DMS 273 (cell line): ENCODE measurements at regions not wholly inside any gene's neighbourhood (a gene's known extent, or its start where the extent isn't known, plus 50 kb on each side); places are given as distances from the start of the nearest gene placed in this dataset.
"Not testable (repeated sequence)": the region's sequence is repeated elsewhere in the genome, so short reads cannot be mapped to it uniquely, and the experiment has no call there.

Source experiments
- DNase-seq: peaks from one replicate; lab custom pipeline; 2025; ENCODE audit not compliant: unreplicated experiment; lab: John Stamatoyannopoulos, UW

GRCh38 chr14:89743828-89744227 lies 210.7 kb downstream of the EFCAB11 start:
- no peak for DNase-seq

- DNase-seq: no peak
Measured at GRCh38 chr14:89740241-89740640, 214.3 kb downstream of the EFCAB11 start.

- DNase-seq: no peak
Measured at GRCh38 chr14:89736881-89737280, 217.6 kb downstream of the EFCAB11 start.

- no peak for DNase-seq
Measured at GRCh38 chr14:89731396-89731933, 223.1 kb downstream of the EFCAB11 start.

- no peak for DNase-seq
Measured at GRCh38 chr14:89730687-89731086, 223.8 kb downstream of the EFCAB11 start.

- no peak for DNase-seq
Measured at GRCh38 chr14:89728964-89729363, 225.6 kb downstream of the EFCAB11 start.

- DNase-seq: not testable (repeated sequence)
Measured at GRCh38 chr14:89726226-89726625, 228.3 kb downstream of the EFCAB11 start.

- no peak for DNase-seq
Measured at GRCh38 chr14:89724628-89724960, 229.9 kb downstream of the EFCAB11 start.

- no peak for DNase-seq
Measured at GRCh38 chr14:89723930-89724627, 230.5 kb downstream of the EFCAB11 start.

GRCh38 chr14:89721956-89722355 lies 232.6 kb downstream of the EFCAB11 start:
- DNase-seq: peak; percentile 7

GRCh38 chr14:89720741-89721729 lies 233.5 kb downstream of the EFCAB11 start:
- DNase-seq: no peak

GRCh38 chr14:89720076-89720687 lies 234.3 kb downstream of the EFCAB11 start:
- DNase-seq: no peak

GRCh38 chr14:89719366-89720075 lies 235.0 kb downstream of the EFCAB11 start:
- DNase-seq: no peak

- DNase-seq: no peak
Measured at GRCh38 chr14:89708982-89709625, 245.4 kb downstream of the EFCAB11 start.

- no peak for DNase-seq
Measured at GRCh38 chr14:89707086-89707485, 247.4 kb downstream of the EFCAB11 start.

GRCh38 chr14:89702876-89703200 lies 251.7 kb downstream of the EFCAB11 start:
- DNase-seq: no peak

GRCh38 chr14:89702073-89702875 lies 252.3 kb downstream of the EFCAB11 start:
- DNase-seq: peak; percentile 73

GRCh38 chr14:89701211-89702043 lies 253.1 kb downstream of the EFCAB11 start:
- peak; percentile 94 for DNase-seq

GRCh38 chr14:89700801-89701200 lies 253.7 kb downstream of the EFCAB11 start:
- DNase-seq: no peak
